Endothelial cell of umbilical vein (primary cell): ENCODE measurements at regions not wholly inside any gene's neighbourhood (a gene's known extent, or its start where the extent isn't known, plus 50 kb on each side); places are given as distances from the start of the nearest gene placed in this dataset.

ENCODE experiments used
- BruUV-seq: library from RNA; stranded (reverse); fragments of 400-500 nt; replicated peaks from 2 replicates; lab custom pipeline; 2021; lab: Mats Ljungman, UMichigan
- CTCF ChIA-PET: fragments of 300-600, 350-600 bp; sonication (Branson Sonifier 250); formaldehyde crosslinking; loops from one replicate; lab custom pipeline; 2021; ENCODE audit warnings: antibody characterized with exemption, inconsistent platforms; lab: Charles Lee
- POLR2A ChIA-PET: fragments of 300-600, 350-600 bp; sonication (Branson Sonifier 250); formaldehyde crosslinking; loops from one replicate; lab custom pipeline; 2021; ENCODE audit warnings: antibody characterized with exemption, inconsistent platforms; lab: Charles Lee
- DNase-seq: peaks from one replicate; pipeline ENCODE4 v3.0.0-alpha.2; 2011; ENCODE audit warnings: low read depth, low spot score
- FAIRE-seq: peaks from 2 replicates; lab custom pipeline; 2011; peaks lifted over from hg19 to GRCh38; lab: Jason Lieb, UNC
- H2AFZ ChIP-seq: 2 replicates; pipeline ENCODE4 v1.6.0; 2012; ENCODE audit warnings: low read depth, low read length, control low read depth, inconsistent platforms
- H3K27ac ChIP-seq: 2 replicates; pipeline ENCODE4 v1.5.1; 2011; ENCODE audit warnings: low read depth, mild to moderate bottlenecking, control low read depth, low read length, moderate library complexity; ENCODE audit not compliant: insufficient read depth
- H3K27me3 ChIP-seq, 2 experiments: 2 replicates each; pipeline versions ENCODE4 v1.6.0 to v1.6.1; 2011; ENCODE audit warnings: low read length in 2 of 2, mixed read lengths in 1 of 2; ENCODE audit not compliant: control insufficient read depth in 2 of 2, insufficient read depth in 2 of 2
- H3K36me3 ChIP-seq, 2 experiments: 2 replicates in 1 of 2; 3 replicates in 1 of 2; pipeline ENCODE4 v1.5.1; 2011; ENCODE audit warnings: low read length in 2 of 2, mild to moderate bottlenecking in 1 of 2, moderate library complexity in 1 of 2; ENCODE audit not compliant: control insufficient read depth in 2 of 2, insufficient read depth in 2 of 2; ENCODE audit errors: extremely low read depth in 1 of 2
- H3K4me1 ChIP-seq: 3 replicates; pipeline ENCODE4 v1.5.1; 2011; ENCODE audit warnings: mild to moderate bottlenecking, low read length; ENCODE audit not compliant: control insufficient read depth, insufficient read depth; ENCODE audit errors: extremely low read depth
- H3K4me2 ChIP-seq: 2 replicates; pipeline ENCODE4 v1.6.1; 2011; ENCODE audit warnings: low read length, control low read depth, mixed read lengths; ENCODE audit not compliant: insufficient read depth
- H3K4me3 ChIP-seq, 3 experiments: fragments of 200-600 bp in 1 of 3; sonication (generic), shearing (Covaris generic) in 1 of 3; replicated peaks in 1 of 3; 2 replicates each; pipeline ENCODE4 v1.5.1; 2011 to 2016; ENCODE audit warnings: control low read depth in 3 of 3, low read length in 3 of 3, mild to moderate bottlenecking in 2 of 3, inconsistent platforms in 1 of 3, low read depth in 1 of 3, moderate library complexity in 1 of 3; ENCODE audit not compliant: insufficient read depth in 1 of 3
- H3K79me2 ChIP-seq: 2 replicates; pipeline ENCODE4 v1.6.0; 2012; ENCODE audit warnings: low read length, inconsistent platforms; ENCODE audit not compliant: control insufficient read depth, insufficient read depth
- H3K9ac ChIP-seq: replicated peaks from 2 replicates; pipeline ENCODE3; 2011; ENCODE audit warnings: low read length, control low read depth; ENCODE audit not compliant: insufficient read depth; ENCODE audit errors: extremely low read depth
- H3K9me1 ChIP-seq: replicated peaks from 3 replicates; pipeline ENCODE4 v1.6.0; 2011; ENCODE audit warnings: mild to moderate bottlenecking, low read length; ENCODE audit not compliant: control insufficient read depth, insufficient read depth; ENCODE audit errors: extremely low read depth
- H3K9me3 ChIP-seq: replicated peaks from 2 replicates; pipeline ENCODE4 v1.5.1; 2012; ENCODE audit warnings: low read length, inconsistent platforms; ENCODE audit not compliant: control insufficient read depth, insufficient read depth
- H4K20me1 ChIP-seq: replicated peaks from 2 replicates; pipeline ENCODE3; 2011; ENCODE audit warnings: mild to moderate bottlenecking, low read length; ENCODE audit not compliant: control insufficient read depth, insufficient read depth; ENCODE audit errors: extremely low read depth
- CTCF ChIP-seq, 2 donors: IDR thresholded peaks; 1 replicate in 1 of 2; 2 replicates in 1 of 2; pipeline ENCODE4 v1.5.1; 2011; ENCODE audit warnings: low read length in 2 of 2, mild to moderate bottlenecking in 2 of 2, moderate library complexity in 2 of 2, control low read depth in 1 of 2, inconsistent platforms in 1 of 2, low read depth in 1 of 2; ENCODE audit not compliant: insufficient read depth in 1 of 2; ENCODE audit errors: extremely low read depth in 1 of 2
- EZH2 ChIP-seq: IDR thresholded peaks from 2 replicates; pipeline ENCODE4 v1.6.1; 2012; ENCODE audit warnings: borderline replicate concordance, low read depth, mild to moderate bottlenecking, moderate library complexity, low read length, inconsistent platforms; ENCODE audit not compliant: severe bottlenecking
- FOS ChIP-seq: IDR thresholded peaks from 2 replicates; pipeline ENCODE4 v1.6.1; 2011; ENCODE audit warnings: mild to moderate bottlenecking, low read length, moderate library complexity, borderline replicate concordance; ENCODE audit not compliant: insufficient read depth
- GATA2 ChIP-seq: IDR thresholded peaks from 2 replicates; pipeline ENCODE4 v1.7.0; 2011; ENCODE audit warnings: low read depth, mild to moderate bottlenecking, moderate library complexity, mixed read lengths, low read length; ENCODE audit not compliant: insufficient read length, insufficient read depth
- JUN ChIP-seq: IDR thresholded peaks from 2 replicates; pipeline ENCODE4 v1.6.1; 2011; ENCODE audit warnings: borderline replicate concordance, low read depth; ENCODE audit not compliant: insufficient read length, insufficient read depth
- MYC ChIP-seq: IDR thresholded peaks from one replicate; pipeline ENCODE4 v1.6.1; 2011; ENCODE audit warnings: mild to moderate bottlenecking, low read depth, low read length
- POLR2A ChIP-seq: IDR thresholded peaks from 2 replicates; pipeline ENCODE4 v1.6.1; 2012; ENCODE audit warnings: low read depth, mild to moderate bottlenecking, control low read depth, low read length
- POLR2AphosphoS5 ChIP-seq: IDR thresholded peaks from 2 replicates; pipeline ENCODE4 v1.6.1; 2012; ENCODE audit warnings: low read depth, mild to moderate bottlenecking, control low read depth, low read length, moderate library complexity; ENCODE audit not compliant: insufficient read depth
- dilution Hi-C: fragments of 300-500 bp; cut with MboI; formaldehyde crosslinking; loops from one replicate; pipeline ENCODE4 v1.15.0; 2019; ENCODE audit warnings: low sequenced_read_pairs; ENCODE audit not compliant: extremely low pct_ligation_motif_present
- intact Hi-C: fragments of 100-400 bp; cut with micrococcal nuclease; formaldehyde crosslinking; loops from one replicate; pipeline ENCODE4 v1.10.0; 2022
- TF ChIP-seq, protein P1 (sequence below): IDR thresholded peaks from 2 replicates; pipeline ENCODE4 v1.6.1; 2011; ENCODE audit not compliant: insufficient read depth, insufficient read length

- intact Hi-C loops, result no loop called here
- no peaks in the 10 kb centered on the region for H3K9me1 ChIP-seq
- DNase-seq (no peak), FAIRE-seq (no peak)
- no peaks in the 10 kb centered on the region for H3K27me3 ChIP-seq
- CTCF ChIA-PET, result no interaction called here
- BruUV-seq, result no TSS peak
- H3K4me3 ChIP-seq, result no peak overlapping the region
- no peak overlapping the region for H3K9ac ChIP-seq
- H3K36me3 ChIP-seq, result no peaks in the 10 kb centered on the region
- H4K20me1 ChIP-seq, result no peaks in the 10 kb centered on the region
- POLR2A ChIA-PET, result no interaction called here
- no peaks in the 10 kb centered on the region for H3K4me1 ChIP-seq
- TF ChIP-seq MYC (no peak), GATA2 (no peak), FOS (no peak), POLR2AphosphoS5 (no peak), JUN (no peak), POLR2A (no peak), CTCF (IDR thresholded peaks at IDR 0.05; ENCODE audit: extremely low read depth in 1 of 2, insufficient read depth in 1 of 2, low read depth in 1 of 2, low read length in 2 of 2) (no peak), EZH2 (no peak)
- TF ChIP-seq, protein P1, sequence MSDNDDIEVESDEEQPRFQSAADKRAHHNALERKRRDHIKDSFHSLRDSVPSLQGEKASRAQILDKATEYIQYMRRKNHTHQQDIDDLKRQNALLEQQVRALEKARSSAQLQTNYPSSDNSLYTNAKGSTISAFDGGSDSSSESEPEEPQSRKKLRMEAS, result no peak
- no peak overlapping the region for H3K27ac ChIP-seq
- H3K9me3 ChIP-seq, result no peaks in the 10 kb centered on the region
- no peak overlapping the region for H3K4me2 ChIP-seq
- no peaks in the 10 kb centered on the region for H3K79me2 ChIP-seq
- dilution Hi-C loops, result no loop called here
- H2AFZ ChIP-seq, result no peak overlapping the region
Measured at GRCh38 chr5:13019729-13020128, 924.8 kb downstream of the DNAH5 start.
